Panc1 (cell line): ENCODE measurements at regions not wholly inside any gene's neighbourhood (a gene's known extent, or its start where the extent isn't known, plus 50 kb on each side); places are given as distances from the start of the nearest gene placed in this dataset.

Experiments
- ATAC-seq: fragments of 200-7000 bp; cut with Tn5 transposase; 2 replicates; pipeline ENCODE4 v1.9.1; 2020; ENCODE audit warnings: mild to moderate bottlenecking, moderate library complexity
- BruUV-seq: library from RNA; stranded (reverse); fragments of 400-500 nt; replicated peaks from 2 replicates; lab custom pipeline; 2021; lab: Mats Ljungman, UMichigan
- CTCF ChIA-PET: fragments of 300-600 bp; sonication (Branson Sonifier 250); formaldehyde crosslinking; loops from one replicate; lab custom pipeline; 2022; ENCODE audit warnings: antibody characterized with exemption; lab: Charles Lee
- POLR2A ChIA-PET: fragments of 300-600 bp; sonication (Branson Sonifier 250); formaldehyde crosslinking; loops from one replicate; lab custom pipeline; 2022; ENCODE audit warnings: antibody characterized with exemption; lab: Charles Lee
- DNase-seq: peaks from one replicate; pipeline ENCODE4 v3.0.0-alpha.2; 2010; ENCODE audit warnings: low read depth, low spot score
- H3K27ac ChIP-seq: 2 replicates; pipeline ENCODE4 v1.5.1; 2011; ENCODE audit warnings: mild to moderate bottlenecking, low read length, inconsistent platforms
- H3K27me3 ChIP-seq: fragments of 200-500 bp; sonication (Bioruptor generic); 2 replicates; pipeline ENCODE4 v1.6.0; 2014; ENCODE audit warnings: low read length, inconsistent platforms; ENCODE audit not compliant: control insufficient read depth, insufficient read depth
- H3K36me3 ChIP-seq: fragments of 200-500 bp; sonication (Bioruptor generic); 2 replicates; pipeline ENCODE4 v1.5.1; 2014; ENCODE audit warnings: inconsistent platforms, mild to moderate bottlenecking, low read length, moderate library complexity; ENCODE audit not compliant: control insufficient read depth, insufficient read depth
- H3K4me1 ChIP-seq: 2 replicates; pipeline ENCODE4 v1.5.1; 2011; ENCODE audit warnings: inconsistent platforms, mild to moderate bottlenecking, low read length, moderate library complexity; ENCODE audit not compliant: control insufficient read depth, insufficient read depth
- H3K4me3 ChIP-seq, 2 experiments: 2 replicates each; pipeline ENCODE4 v1.5.1; 2011 to 2012; ENCODE audit warnings: low read depth in 2 of 2, low read length in 2 of 2, mild to moderate bottlenecking in 2 of 2, inconsistent platforms in 1 of 2, moderate library complexity in 1 of 2
- H3K9me3 ChIP-seq: fragments of 200-500 bp; sonication (Bioruptor generic); 2 replicates; pipeline ENCODE4 v1.5.1; 2014; ENCODE audit warnings: low read depth, mild to moderate bottlenecking, inconsistent platforms, low read length, moderate library complexity; ENCODE audit not compliant: control insufficient read depth, insufficient read depth
- POLR2AphosphoS5 ChIP-seq: IDR thresholded peaks from 2 replicates; pipeline ENCODE4 v1.6.1; 2012; ENCODE audit warnings: mild to moderate bottlenecking, low read depth, low read length, moderate library complexity
- SIN3A ChIP-seq: IDR thresholded peaks from 2 replicates; pipeline ENCODE4 v1.6.1; 2012; ENCODE audit warnings: low read depth, mild to moderate bottlenecking, low read length, moderate library complexity, borderline replicate concordance; ENCODE audit not compliant: insufficient read depth
- TCF7L2 ChIP-seq: IDR thresholded peaks from 2 replicates; pipeline ENCODE4 v1.6.1; 2011; ENCODE audit warnings: mild to moderate bottlenecking, low read depth, low read length, inconsistent platforms
- in situ Hi-C: cut with HindIII; loops from 2 replicates; pipeline ENCODE4 v1.10.0; 2016; ENCODE audit warnings: low sequenced_read_pairs, low pct_unique_long_range_greater_than_20kb
- intact Hi-C: fragments of 100-400 bp; cut with micrococcal nuclease; formaldehyde crosslinking; loops from one replicate; pipeline ENCODE4 v1.10.0; 2022; ENCODE audit not compliant: unreplicated experiment
- TF ChIP-seq, protein P1 (sequence below), 2 experiments: IDR thresholded peaks; 2 replicates each; pipeline ENCODE4 v1.6.1; 2011 to 2012; ENCODE audit warnings: low read depth in 2 of 2, control low read depth in 1 of 2, low read length in 1 of 2, mild to moderate bottlenecking in 1 of 2, moderate library complexity in 1 of 2; ENCODE audit not compliant: insufficient read depth in 1 of 2
- TF ChIP-seq, protein P2 (sequence below): fragments of 450-650 bp; IDR thresholded peaks from 2 replicates; pipeline ENCODE4 v1.5.1; 2017; ENCODE audit warnings: mild to moderate bottlenecking

DNA sequence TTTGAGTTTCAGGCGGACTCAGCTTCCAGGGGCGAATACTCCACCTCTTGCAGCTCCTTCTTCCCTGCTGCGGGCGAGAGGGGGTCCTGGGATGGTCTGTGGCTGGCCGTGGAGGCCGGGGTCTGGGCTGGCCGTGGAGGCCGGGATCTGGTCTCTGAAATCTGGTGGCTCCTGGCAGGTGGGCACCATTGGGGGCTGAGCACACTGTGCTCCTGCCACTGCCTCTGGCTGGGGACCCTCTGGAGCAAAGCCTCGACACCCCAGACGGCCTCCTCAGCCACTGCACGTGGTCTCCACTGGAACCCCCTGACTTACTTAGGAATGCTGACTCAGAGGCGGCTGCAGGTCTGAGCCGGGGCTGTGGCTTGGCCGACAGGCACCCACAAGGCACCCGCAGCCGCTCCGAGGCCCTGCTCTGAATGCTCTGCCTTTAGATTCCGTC lies 100.1 kb upstream of the ALKAL2 start:
- CTCF ChIA-PET = no interaction called here
- no TSS peak for BruUV-seq

DNA sequence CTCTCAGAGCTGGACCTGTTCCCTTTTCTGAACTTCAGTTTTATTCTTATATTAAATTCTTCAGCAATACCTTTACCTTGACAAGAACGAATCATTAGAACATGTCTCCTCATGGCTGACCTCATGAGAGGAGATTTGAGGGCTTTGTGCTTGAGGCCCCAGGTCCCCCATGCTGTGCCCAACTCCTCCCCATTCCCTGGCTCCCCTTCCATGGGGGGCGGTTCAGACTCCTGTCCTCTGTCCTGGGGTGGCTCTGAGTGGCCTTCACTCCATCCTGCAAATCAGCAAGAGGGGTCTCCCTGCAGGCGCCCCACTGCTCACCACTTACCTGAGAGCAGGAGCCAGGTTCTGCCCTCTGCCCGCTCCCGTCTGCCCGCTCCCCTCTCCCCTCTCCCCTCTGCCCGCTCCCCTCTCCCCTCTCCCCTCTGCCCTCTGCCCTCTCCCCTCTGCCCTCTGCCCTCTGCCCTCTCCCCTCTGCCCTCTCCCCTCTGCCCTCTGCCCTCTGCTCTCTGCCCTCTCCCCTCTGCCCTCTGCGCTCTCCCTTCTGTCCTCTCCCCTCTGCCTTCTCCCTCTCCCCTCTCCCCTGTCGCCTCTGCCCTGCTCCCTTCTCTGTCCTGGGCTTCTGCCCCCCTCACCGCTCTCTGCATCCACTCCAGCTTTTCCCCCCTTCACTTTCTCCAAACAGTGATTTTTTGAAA lies 98.7 kb upstream of the ALKAL2 start:
- no peak for DNase-seq
- Histone ChIP-seq H3K9me3 (no peaks in the 10 kb centered on the region), H3K4me1 (no peaks in the 10 kb centered on the region), H3K36me3 (no peaks in the 10 kb centered on the region), H3K27me3 (no peaks in the 10 kb centered on the region; the same call in 1 of the 2 replicates), H3K4me3 (no peak overlapping the region), H3K27ac (no peak overlapping the region)
- POLR2A ChIA-PET = no interaction called here
- TF ChIP-seq, protein P1, sequence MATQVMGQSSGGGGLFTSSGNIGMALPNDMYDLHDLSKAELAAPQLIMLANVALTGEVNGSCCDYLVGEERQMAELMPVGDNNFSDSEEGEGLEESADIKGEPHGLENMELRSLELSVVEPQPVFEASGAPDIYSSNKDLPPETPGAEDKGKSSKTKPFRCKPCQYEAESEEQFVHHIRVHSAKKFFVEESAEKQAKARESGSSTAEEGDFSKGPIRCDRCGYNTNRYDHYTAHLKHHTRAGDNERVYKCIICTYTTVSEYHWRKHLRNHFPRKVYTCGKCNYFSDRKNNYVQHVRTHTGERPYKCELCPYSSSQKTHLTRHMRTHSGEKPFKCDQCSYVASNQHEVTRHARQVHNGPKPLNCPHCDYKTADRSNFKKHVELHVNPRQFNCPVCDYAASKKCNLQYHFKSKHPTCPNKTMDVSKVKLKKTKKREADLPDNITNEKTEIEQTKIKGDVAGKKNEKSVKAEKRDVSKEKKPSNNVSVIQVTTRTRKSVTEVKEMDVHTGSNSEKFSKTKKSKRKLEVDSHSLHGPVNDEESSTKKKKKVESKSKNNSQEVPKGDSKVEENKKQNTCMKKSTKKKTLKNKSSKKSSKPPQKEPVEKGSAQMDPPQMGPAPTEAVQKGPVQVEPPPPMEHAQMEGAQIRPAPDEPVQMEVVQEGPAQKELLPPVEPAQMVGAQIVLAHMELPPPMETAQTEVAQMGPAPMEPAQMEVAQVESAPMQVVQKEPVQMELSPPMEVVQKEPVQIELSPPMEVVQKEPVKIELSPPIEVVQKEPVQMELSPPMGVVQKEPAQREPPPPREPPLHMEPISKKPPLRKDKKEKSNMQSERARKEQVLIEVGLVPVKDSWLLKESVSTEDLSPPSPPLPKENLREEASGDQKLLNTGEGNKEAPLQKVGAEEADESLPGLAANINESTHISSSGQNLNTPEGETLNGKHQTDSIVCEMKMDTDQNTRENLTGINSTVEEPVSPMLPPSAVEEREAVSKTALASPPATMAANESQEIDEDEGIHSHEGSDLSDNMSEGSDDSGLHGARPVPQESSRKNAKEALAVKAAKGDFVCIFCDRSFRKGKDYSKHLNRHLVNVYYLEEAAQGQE (IDR thresholded peaks at IDR 0.05; ENCODE audit: insufficient read depth in 1 of 2, low read depth in 2 of 2, low read length in 1 of 2) = no peak
- no peak for TF ChIP-seq TCF7L2
- TF ChIP-seq POLR2AphosphoS5 = no peak
- no peak for TF ChIP-seq SIN3A
- TF ChIP-seq, protein P2, sequence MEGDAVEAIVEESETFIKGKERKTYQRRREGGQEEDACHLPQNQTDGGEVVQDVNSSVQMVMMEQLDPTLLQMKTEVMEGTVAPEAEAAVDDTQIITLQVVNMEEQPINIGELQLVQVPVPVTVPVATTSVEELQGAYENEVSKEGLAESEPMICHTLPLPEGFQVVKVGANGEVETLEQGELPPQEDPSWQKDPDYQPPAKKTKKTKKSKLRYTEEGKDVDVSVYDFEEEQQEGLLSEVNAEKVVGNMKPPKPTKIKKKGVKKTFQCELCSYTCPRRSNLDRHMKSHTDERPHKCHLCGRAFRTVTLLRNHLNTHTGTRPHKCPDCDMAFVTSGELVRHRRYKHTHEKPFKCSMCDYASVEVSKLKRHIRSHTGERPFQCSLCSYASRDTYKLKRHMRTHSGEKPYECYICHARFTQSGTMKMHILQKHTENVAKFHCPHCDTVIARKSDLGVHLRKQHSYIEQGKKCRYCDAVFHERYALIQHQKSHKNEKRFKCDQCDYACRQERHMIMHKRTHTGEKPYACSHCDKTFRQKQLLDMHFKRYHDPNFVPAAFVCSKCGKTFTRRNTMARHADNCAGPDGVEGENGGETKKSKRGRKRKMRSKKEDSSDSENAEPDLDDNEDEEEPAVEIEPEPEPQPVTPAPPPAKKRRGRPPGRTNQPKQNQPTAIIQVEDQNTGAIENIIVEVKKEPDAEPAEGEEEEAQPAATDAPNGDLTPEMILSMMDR = no peak
- no TSS peak for BruUV-seq
- in situ Hi-C loops = no loop called here
- no peak for ATAC-seq
- CTCF ChIA-PET = no interaction called here
- intact Hi-C loops = no loop called here

More for the DNA sequence above, 100.1 kb upstream of the ALKAL2 start:
- Histone ChIP-seq H3K4me3 (no peak overlapping the region), H3K27me3 (no peaks in the 10 kb centered on the region; the same call in 1 of the 2 replicates), H3K4me1 (no peaks in the 10 kb centered on the region), H3K36me3 (no peaks in the 10 kb centered on the region), H3K9me3 (no peaks in the 10 kb centered on the region), H3K27ac (no peak overlapping the region)
- POLR2A ChIA-PET = no interaction called here
- in situ Hi-C loops (no loop called here), intact Hi-C loops (no loop called here)
- DNase-seq (no peak), ATAC-seq (no peak)
- TF ChIP-seq POLR2AphosphoS5 (no peak), SIN3A (no peak), TCF7L2 (no peak)
- TF ChIP-seq, protein P2 = no peak
- TF ChIP-seq, protein P1 (IDR thresholded peaks at IDR 0.05; ENCODE audit: insufficient read depth in 1 of 2, low read depth in 2 of 2, low read length in 1 of 2) = no peak
